ENCODE measurements at regions not wholly inside any gene's neighbourhood (a gene's known extent, or its start where the extent isn't known, plus 50 kb on each side); places are given as distances from the start of the nearest gene placed in this dataset.

DNA sequence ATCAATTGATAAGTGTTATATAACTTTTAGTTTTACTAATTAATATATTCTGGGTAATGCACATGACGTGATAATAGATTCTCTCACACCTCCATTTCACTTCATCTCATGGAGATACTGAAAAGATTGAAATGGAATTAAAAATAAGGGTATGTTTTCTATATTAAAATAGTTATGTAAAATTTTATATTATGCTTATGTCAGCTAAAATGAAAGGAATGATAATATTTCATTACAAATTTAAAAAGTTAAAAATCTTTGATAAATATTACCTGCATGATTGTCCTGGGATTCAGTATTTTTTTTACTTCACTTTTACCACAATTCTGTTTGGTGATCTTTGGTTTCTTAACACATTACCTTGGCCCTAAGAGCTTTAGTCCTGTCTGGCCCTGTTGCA lies 823.8 kb upstream of the NRXN1 start:
- TF ChIP-seq, protein P1, sequence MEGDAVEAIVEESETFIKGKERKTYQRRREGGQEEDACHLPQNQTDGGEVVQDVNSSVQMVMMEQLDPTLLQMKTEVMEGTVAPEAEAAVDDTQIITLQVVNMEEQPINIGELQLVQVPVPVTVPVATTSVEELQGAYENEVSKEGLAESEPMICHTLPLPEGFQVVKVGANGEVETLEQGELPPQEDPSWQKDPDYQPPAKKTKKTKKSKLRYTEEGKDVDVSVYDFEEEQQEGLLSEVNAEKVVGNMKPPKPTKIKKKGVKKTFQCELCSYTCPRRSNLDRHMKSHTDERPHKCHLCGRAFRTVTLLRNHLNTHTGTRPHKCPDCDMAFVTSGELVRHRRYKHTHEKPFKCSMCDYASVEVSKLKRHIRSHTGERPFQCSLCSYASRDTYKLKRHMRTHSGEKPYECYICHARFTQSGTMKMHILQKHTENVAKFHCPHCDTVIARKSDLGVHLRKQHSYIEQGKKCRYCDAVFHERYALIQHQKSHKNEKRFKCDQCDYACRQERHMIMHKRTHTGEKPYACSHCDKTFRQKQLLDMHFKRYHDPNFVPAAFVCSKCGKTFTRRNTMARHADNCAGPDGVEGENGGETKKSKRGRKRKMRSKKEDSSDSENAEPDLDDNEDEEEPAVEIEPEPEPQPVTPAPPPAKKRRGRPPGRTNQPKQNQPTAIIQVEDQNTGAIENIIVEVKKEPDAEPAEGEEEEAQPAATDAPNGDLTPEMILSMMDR (IDR thresholded peaks at IDR 0.05; ENCODE audit: low read depth, low read length, poor library complexity, severe bottlenecking), result no peak
- TF ChIP-seq EZH2phosphoT487 (IDR thresholded peaks at IDR 0.05; ENCODE audit: borderline replicate concordance, low read length), result no peak

Data from DOHH2 (cell line).